ENCODE measurements at regions not wholly inside any gene's neighbourhood (a gene's known extent, or its start where the extent isn't known, plus 50 kb on each side); places are given as distances from the start of the nearest gene placed in this dataset.

- H3K36me3 ChIP-seq (ENCODE audit: control insufficient read depth in 2 of 2, extremely low read depth in 1 of 2, insufficient read depth in 2 of 2, low read length in 2 of 2), result no peaks in the 10 kb centered on the region
- CTCF ChIA-PET, result interaction anchor here (1.0 to 2.9 kb wide), 3 partner anchors 12 to 317 kb away, joined by 3 to 8 read pairs (median 5); no protein-coding TSS in a partner anchor
- no peak overlapping the region for H3K27ac ChIP-seq (ENCODE audit: insufficient read depth, low read depth, low read length)
- no peak for TF ChIP-seq EZH2 (IDR thresholded peaks at IDR 0.05; ENCODE audit: borderline replicate concordance, low read depth, low read length, severe bottlenecking)
- TF ChIP-seq MYC (IDR thresholded peaks at IDR 0.05; ENCODE audit: low read depth, low read length), result no peak
- no peak for TF ChIP-seq CTCF (IDR thresholded peaks at IDR 0.05; ENCODE audit: extremely low read depth in 1 of 2, insufficient read depth in 1 of 2, low read depth in 1 of 2, low read length in 2 of 2)
- no peak for TF ChIP-seq FOS (IDR thresholded peaks at IDR 0.05; ENCODE audit: borderline replicate concordance, insufficient read depth, low read length)
- no peak for TF ChIP-seq POLR2AphosphoS5 (IDR thresholded peaks at IDR 0.05; ENCODE audit: insufficient read depth, low read depth, low read length)
- TF ChIP-seq MAX (IDR thresholded peaks at IDR 0.05; ENCODE audit: insufficient read depth, insufficient read length), result no peak
- no peak for TF ChIP-seq JUN (IDR thresholded peaks at IDR 0.05; ENCODE audit: borderline replicate concordance, insufficient read depth, insufficient read length, low read depth)
- TF ChIP-seq GATA2 (IDR thresholded peaks at IDR 0.05; ENCODE audit: insufficient read depth, insufficient read length, low read depth, low read length), result no peak
- no peak for TF ChIP-seq POLR2A (IDR thresholded peaks at IDR 0.05; ENCODE audit: low read depth, low read length)
- no peaks in the 10 kb centered on the region for H3K4me1 ChIP-seq (ENCODE audit: control insufficient read depth, extremely low read depth, insufficient read depth, low read length)
- no peak overlapping the region for H3K9ac ChIP-seq (replicated peaks; ENCODE audit: extremely low read depth, insufficient read depth, low read length)
- dilution Hi-C loops (cut with MboI; ENCODE audit: extremely low pct_ligation_motif_present, low sequenced_read_pairs) (no loop called here), intact Hi-C loops (cut with micrococcal nuclease) (no loop called here)
- POLR2A ChIA-PET, result no interaction called here
- H3K4me3 ChIP-seq (replicated peaks in 1 of 3; ENCODE audit: insufficient read depth in 1 of 3, low read depth in 1 of 3, low read length in 3 of 3), result no peak overlapping the region
- DNase-seq (ENCODE audit: low read depth, low spot score), result no peak
- H2AFZ ChIP-seq (ENCODE audit: low read depth, low read length), result no peak overlapping the region
- no peaks in the 10 kb centered on the region for H3K9me1 ChIP-seq (replicated peaks; ENCODE audit: control insufficient read depth, extremely low read depth, insufficient read depth, low read length)
- no peaks in the 10 kb centered on the region for H3K27me3 ChIP-seq (ENCODE audit: control insufficient read depth in 2 of 2, insufficient read depth in 2 of 2, low read length in 2 of 2)
- no TSS peak for BruUV-seq (replicated peaks)
- no peak for FAIRE-seq
- H4K20me1 ChIP-seq (replicated peaks; ENCODE audit: control insufficient read depth, extremely low read depth, insufficient read depth, low read length), result no peaks in the 10 kb centered on the region
- H3K4me2 ChIP-seq (ENCODE audit: insufficient read depth, low read length), result no peak overlapping the region
- H3K79me2 ChIP-seq (ENCODE audit: control insufficient read depth, insufficient read depth, low read length), result no peaks in the 10 kb centered on the region
- H3K9me3 ChIP-seq (replicated peaks; ENCODE audit: control insufficient read depth, insufficient read depth, low read length), result no peaks in the 10 kb centered on the region
Observed at GRCh38 chr12:85394065-85394464, 114.0 kb downstream of the ALX1 start.
